Spleen (tissue), 11 donors: ENCODE measurements at regions not wholly inside any gene's neighbourhood (a gene's known extent, or its start where the extent isn't known, plus 50 kb on each side); places are given as distances from the start of the nearest gene placed in this dataset.

Experiments used
- DNase-seq: peaks from one replicate; pipeline ENCODE4 v3.0.0-alpha.2; 2020
- H3K27ac ChIP-seq, 8 donors: fragments of 200-600 bp; sonication (generic) in 7 of 8; 1 replicate in 4 of 8; 2 replicates in 4 of 8; pipeline versions ENCODE4 v1.5.0 to v1.8.0; 2016 to 2021; ENCODE audit warnings: inconsistent platforms in 4 of 8, mild to moderate bottlenecking in 4 of 8, moderate library complexity in 1 of 8
- H3K27me3 ChIP-seq, 7 donors: fragments of 200-600 bp; sonication (generic) in 6 of 7; replicated peaks in 1 of 7; 1 replicate in 4 of 7; 2 replicates in 3 of 7; pipeline versions ENCODE4 v1.5.0 to v1.8.0; 2016 to 2021; ENCODE audit warnings: inconsistent platforms in 3 of 7, mild to moderate bottlenecking in 1 of 7
- H3K36me3 ChIP-seq, 6 donors: fragments of 200-600 bp; sonication (generic) in 5 of 6; 1 replicate in 4 of 6; 2 replicates in 2 of 6; pipeline versions ENCODE4 v1.5.0 to v1.8.0; 2016 to 2021; ENCODE audit warnings: inconsistent platforms in 2 of 6
- H3K4me1 ChIP-seq, 6 donors: fragments of 200-600 bp; sonication (generic) in 5 of 6; 1 replicate in 3 of 6; 2 replicates in 3 of 6; pipeline versions ENCODE4 v1.5.0 to v1.8.0; 2016 to 2021; ENCODE audit warnings: inconsistent platforms in 3 of 6
- H3K4me3 ChIP-seq, 8 donors: fragments of 200-600 bp; sonication (generic) in 7 of 8; 1 replicate in 4 of 8; 2 replicates in 4 of 8; pipeline versions ENCODE4 v1.5.0 to v1.8.0; 2016 to 2021; ENCODE audit warnings: inconsistent platforms in 4 of 8, mild to moderate bottlenecking in 4 of 8, moderate library complexity in 2 of 8
- H3K9me3 ChIP-seq, 8 donors: fragments of 200-600 bp; sonication (generic) in 7 of 8; 1 replicate in 4 of 8; 2 replicates in 4 of 8; pipeline versions ENCODE4 v1.5.0 to v1.8.0; 2016 to 2021; ENCODE audit warnings: inconsistent platforms in 4 of 8
- CTCF ChIP-seq, 11 experiments: fragments of 200-600 bp in 7 of 11; fragments of 450-650 bp in 4 of 11; sonication (generic) in 4 of 11; IDR thresholded peaks in 8 of 11; conservative IDR thresholded peaks in 3 of 11; 1 replicate in 7 of 11; 2 replicates in 4 of 11; pipeline versions ENCODE4 v1.4.0 to v1.8.0; 2016 to 2021; ENCODE audit warnings: antibody characterized with exemption in 11 of 11, inconsistent platforms in 4 of 11, mild to moderate bottlenecking in 1 of 11
- POLR2A ChIP-seq, 3 donors: fragments of 450-650 bp; IDR thresholded peaks; one replicate each; pipeline ENCODE4 v1.5.1; 2017; ENCODE audit warnings: antibody characterized with exemption in 3 of 3, mild to moderate bottlenecking in 1 of 3
- POLR2AphosphoS5 ChIP-seq, 3 donors: sonication (generic); formaldehyde crosslinking; IDR thresholded peaks; one replicate each; pipeline ENCODE4 v1.5.1; 2017; ENCODE audit warnings: antibody characterized with exemption in 3 of 3
- WGBS, 5 donors: extraction: QIAGEN DNeasy Blood & Tissue Kit in 3 of 5; methylation state at CpG; one replicate each; pipeline versions ENCODE4 v1.1.5 to v1.1.7; 2013 to 2018; 5-methylcytosine and 5-hydroxymethylcytosine counted together
- intact Hi-C: fragments of 100-400 bp; cut with DNase I; formaldehyde crosslinking; loops from one replicate; pipeline ENCODE4 v1.15.0; 2023; ENCODE audit warnings: low total_unique reads
- donor health status: healthy with polysubstance abuse.
- donor health status: DM: no; HTN: no; CAD: no; lungs with moderate emphysema.
- donor health status: DM: no; HTN: no; CAD: no.
- donor health status: Bipolar disorder and iron deficiency.
- donor health status: healthy.
- donor health status: DM: no; HTN: no; CAD: no.
- donor health status: DM: yes; HTN: yes; CAD: no.

DNA sequence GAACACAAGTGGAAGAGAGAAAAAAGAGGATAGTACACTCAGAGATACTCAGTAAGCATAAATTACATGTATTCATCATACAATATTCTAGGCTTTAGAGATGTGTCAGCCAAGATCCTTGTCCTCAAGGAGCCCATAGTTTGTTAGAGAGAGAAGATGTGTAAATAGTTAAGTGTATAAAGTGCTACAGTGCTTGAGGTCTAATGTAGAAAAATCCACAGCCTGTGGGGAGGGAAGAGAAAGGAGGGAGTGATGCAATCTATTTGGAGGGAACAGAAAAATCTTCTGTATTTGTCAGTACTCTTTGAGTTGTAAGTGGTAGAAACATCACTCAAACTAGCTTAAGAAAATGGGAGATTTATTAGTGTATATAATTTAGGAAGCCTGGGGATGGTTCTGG lies 81.9 kb downstream of the PALM2AKAP2 start:
- intact Hi-C loops = no loop called here
- Histone ChIP-seq H3K27me3 (peaks cover 0 to 6% (median 0%) of the 10 kb centered on the region in 7 donors), H3K4me1 (no peaks in the 10 kb centered on the region), H3K36me3 (no peaks in the 10 kb centered on the region), H3K4me3 (no peak overlapping the region), H3K9me3 (no peaks in the 10 kb centered on the region), H3K27ac (no peak overlapping the region)
- TF ChIP-seq CTCF (IDR thresholded peaks at IDR 0.05 in 8 of 11, conservative IDR thresholded peaks at IDR 0.05 in 3 of 11) = no peak
- TF ChIP-seq POLR2A (IDR thresholded peaks at IDR 0.05) = no peak
- TF ChIP-seq POLR2AphosphoS5 (IDR thresholded peaks at IDR 0.05) = no peak
- DNase-seq = no peak

DNA sequence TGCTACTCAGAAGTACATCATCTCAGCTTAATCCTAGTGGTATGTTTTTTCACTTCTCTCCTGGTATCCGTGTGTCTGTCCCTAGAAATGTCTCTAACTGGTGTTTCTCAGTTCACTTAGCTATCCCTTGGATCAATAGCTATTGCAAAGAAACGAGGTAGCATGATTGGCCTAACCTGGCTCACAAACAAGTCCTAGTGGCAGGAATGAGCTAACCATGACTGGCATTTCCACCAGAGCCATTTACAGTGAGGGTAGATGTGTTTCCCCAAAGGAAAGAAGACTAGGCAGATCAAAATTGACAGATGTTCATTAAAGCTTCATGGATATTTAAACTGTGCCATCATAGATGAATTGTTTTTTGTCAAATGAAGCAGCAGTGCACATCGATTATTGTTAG lies 82.5 kb downstream of the PALM2AKAP2 start:
- no peak for TF ChIP-seq POLR2AphosphoS5 (IDR thresholded peaks at IDR 0.05)
- TF ChIP-seq POLR2A (IDR thresholded peaks at IDR 0.05) = no peak
- TF ChIP-seq CTCF (IDR thresholded peaks at IDR 0.05 in 8 of 11, conservative IDR thresholded peaks at IDR 0.05 in 3 of 11) = no peak
- H3K4me3 ChIP-seq = no peak overlapping the region
- H3K27ac ChIP-seq = no peak overlapping the region
- H3K27me3 ChIP-seq = peaks cover 0 to 9% (median 0%) of the 10 kb centered on the region in 7 donors
- no peaks in the 10 kb centered on the region for H3K36me3 ChIP-seq
- no peaks in the 10 kb centered on the region for H3K9me3 ChIP-seq
- intact Hi-C loops = no loop called here
- no peaks in the 10 kb centered on the region for H3K4me1 ChIP-seq
- DNase-seq = no peak
- WGBS, 5 donors = 68 to 79% (median 72%) methylated on average over 3 of the region's 3 CpGs

DNA sequence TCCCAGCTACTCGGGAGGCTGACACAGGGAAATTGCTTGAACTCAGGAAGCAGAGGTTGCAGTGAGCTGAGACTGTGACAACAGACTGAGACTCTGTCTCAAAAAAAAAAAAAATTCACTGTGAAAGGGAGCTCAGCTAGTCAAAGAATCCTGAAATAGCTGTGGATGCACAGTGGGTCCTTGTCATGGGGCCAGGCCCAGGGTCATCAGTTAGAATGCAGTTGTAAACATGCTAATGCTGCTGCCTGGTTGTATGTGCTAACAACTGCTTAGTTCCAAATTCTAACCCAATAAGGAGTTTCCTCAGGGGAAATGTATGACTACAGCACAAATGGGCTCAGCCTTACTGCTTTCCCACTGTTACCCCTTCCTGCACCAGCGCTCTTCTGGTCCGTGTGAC lies 84.0 kb downstream of the PALM2AKAP2 start:
- intact Hi-C loops = no loop called here
- Histone ChIP-seq H3K36me3 (no peaks in the 10 kb centered on the region), H3K4me3 (no peak overlapping the region), H3K4me1 (no peaks in the 10 kb centered on the region), H3K27me3 (peaks cover 0 to 16% (median 0%) of the 10 kb centered on the region in 7 donors), H3K9me3 (no peaks in the 10 kb centered on the region), H3K27ac (no peak overlapping the region)
- 82 to 88% (median 87%) methylated on average over 3 of the region's 3 CpGs for WGBS, 5 donors
- no peak for DNase-seq
- TF ChIP-seq POLR2A (IDR thresholded peaks at IDR 0.05) = no peak
- TF ChIP-seq POLR2AphosphoS5 (IDR thresholded peaks at IDR 0.05) = no peak
- TF ChIP-seq CTCF (IDR thresholded peaks at IDR 0.05 in 8 of 11, conservative IDR thresholded peaks at IDR 0.05 in 3 of 11) = no peak

DNA sequence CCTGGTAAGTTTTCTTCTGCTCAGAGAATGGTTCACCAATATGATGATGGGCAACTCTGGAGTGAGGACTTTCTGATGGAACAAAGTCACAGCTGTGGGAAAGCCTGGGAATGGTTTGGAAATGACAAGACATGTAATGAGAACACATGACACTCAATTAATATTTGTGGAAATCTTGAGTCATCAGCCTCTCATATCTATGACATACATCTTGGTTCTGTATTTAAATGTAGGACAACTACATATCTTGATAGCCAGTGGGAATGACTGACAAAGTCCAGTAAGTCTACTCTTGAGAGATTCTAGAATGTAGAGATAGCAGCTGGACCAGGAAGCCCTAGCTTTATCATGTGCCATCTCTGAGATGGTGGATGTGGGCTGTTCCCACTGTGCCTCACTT lies 85.5 kb downstream of the PALM2AKAP2 start:
- no peak overlapping the region for H3K27ac ChIP-seq
- no peaks in the 10 kb centered on the region for H3K9me3 ChIP-seq
- peaks cover 0 to 16% (median 0%) of the 10 kb centered on the region in 7 donors for H3K27me3 ChIP-seq
- H3K4me3 ChIP-seq = no peak overlapping the region
- no peaks in the 10 kb centered on the region for H3K36me3 ChIP-seq
- TF ChIP-seq POLR2AphosphoS5 (IDR thresholded peaks at IDR 0.05) (no peak), POLR2A (IDR thresholded peaks at IDR 0.05) (no peak), CTCF (IDR thresholded peaks at IDR 0.05 in 8 of 11, conservative IDR thresholded peaks at IDR 0.05 in 3 of 11) (no peak)
- no peaks in the 10 kb centered on the region for H3K4me1 ChIP-seq
- DNase-seq = no peak
- intact Hi-C loops = no loop called here
